ENCODE measurements at regions not wholly inside any gene's neighbourhood (a gene's known extent, or its start where the extent isn't known, plus 50 kb on each side); places are given as distances from the start of the nearest gene placed in this dataset.

DNA sequence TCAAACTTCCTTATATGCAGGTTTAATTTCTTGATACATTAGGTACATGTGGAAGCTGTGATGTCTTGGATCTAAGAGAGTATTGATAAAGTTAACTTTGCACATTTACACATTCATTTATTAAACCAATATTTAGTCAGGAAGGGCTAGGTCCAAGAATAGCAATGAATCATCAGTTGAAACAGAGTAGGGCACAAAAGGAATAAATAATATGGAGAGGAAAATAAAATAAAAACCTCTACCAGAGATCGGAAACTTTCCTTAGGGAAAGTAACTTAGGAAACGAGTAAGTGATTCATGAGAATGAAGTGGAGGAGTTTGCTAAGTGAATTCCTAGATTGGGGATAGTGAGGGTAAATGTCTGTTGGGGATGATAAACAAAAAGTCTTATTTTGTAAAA is 259.4 kb upstream of the DACH1 start:
- no peaks in the 10 kb centered on the region for H3K9me3 ChIP-seq (ENCODE audit: control insufficient read depth, low read length)
- 90% methylated on average over 2 of the region's 2 CpGs; no CpG with 5 or more reads in 1 of the 2 experiments for WGBS, 2 experiments (ENCODE audit: insufficient coverage in 2 of 2)
- H3K4me1 ChIP-seq (ENCODE audit: control insufficient read depth, insufficient read depth, low read length, poor library complexity, severe bottlenecking): peaks cover 12% of the 10 kb centered on the region
- no peak overlapping the region for H3K27ac ChIP-seq (ENCODE audit: low read depth, low read length, severe bottlenecking)
- no peaks in the 10 kb centered on the region for H3K36me3 ChIP-seq (ENCODE audit: control insufficient read depth, insufficient read depth, low read length)
- no peak overlapping the region for H3K4me3 ChIP-seq (ENCODE audit: extremely low read depth, insufficient read depth, low read length, poor library complexity, severe bottlenecking)

DNA sequence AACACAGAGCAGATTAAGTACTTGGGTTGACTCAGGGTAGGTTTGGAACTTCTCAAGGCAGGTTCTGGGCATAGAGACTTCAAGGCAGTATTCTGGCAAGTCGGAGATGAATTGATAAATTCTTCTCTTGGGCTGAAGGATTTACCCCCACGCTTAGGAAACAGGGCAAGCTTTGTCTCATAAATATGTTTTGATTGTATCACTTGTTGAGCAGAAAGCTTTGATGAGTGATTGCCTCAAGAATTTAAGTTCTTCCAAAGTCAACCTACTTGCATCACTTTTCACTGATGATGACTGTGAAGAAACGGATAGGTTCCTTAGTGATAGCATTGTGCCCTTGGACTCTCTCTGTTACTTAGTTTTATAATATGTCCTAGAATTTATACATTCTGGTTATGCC is 258.6 kb upstream of the DACH1 start:
- H3K36me3 ChIP-seq (ENCODE audit: control insufficient read depth, insufficient read depth, low read length): no peaks in the 10 kb centered on the region
- H3K27ac ChIP-seq (ENCODE audit: low read depth, low read length, severe bottlenecking): no peak overlapping the region
- 80 to 100% methylated on average over 1 of the region's 3 CpGs for WGBS, 2 experiments (ENCODE audit: insufficient coverage in 2 of 2)
- H3K4me1 ChIP-seq (ENCODE audit: control insufficient read depth, insufficient read depth, low read length, poor library complexity, severe bottlenecking): peaks cover 12% of the 10 kb centered on the region
- H3K9me3 ChIP-seq (ENCODE audit: control insufficient read depth, low read length): no peaks in the 10 kb centered on the region
- H3K4me3 ChIP-seq (ENCODE audit: extremely low read depth, insufficient read depth, low read length, poor library complexity, severe bottlenecking): no peak overlapping the region

- Histone ChIP-seq H3K36me3 (ENCODE audit: control insufficient read depth, insufficient read depth, low read length) (no peaks in the 10 kb centered on the region), H3K4me1 (ENCODE audit: control insufficient read depth, insufficient read depth, low read length, poor library complexity, severe bottlenecking) (peaks cover 12% of the 10 kb centered on the region), H3K4me3 (ENCODE audit: extremely low read depth, insufficient read depth, low read length, poor library complexity, severe bottlenecking) (no peak overlapping the region), H3K27ac (ENCODE audit: low read depth, low read length, severe bottlenecking) (no peak overlapping the region), H3K9me3 (ENCODE audit: control insufficient read depth, low read length) (no peaks in the 10 kb centered on the region)
- 89 to 90% methylated on average over 3 of the region's 3 CpGs for WGBS, 2 experiments (ENCODE audit: insufficient coverage in 2 of 2)
Observed at GRCh38 chr13:72122661-72123255, 255.8 kb upstream of the DACH1 start.

DNA sequence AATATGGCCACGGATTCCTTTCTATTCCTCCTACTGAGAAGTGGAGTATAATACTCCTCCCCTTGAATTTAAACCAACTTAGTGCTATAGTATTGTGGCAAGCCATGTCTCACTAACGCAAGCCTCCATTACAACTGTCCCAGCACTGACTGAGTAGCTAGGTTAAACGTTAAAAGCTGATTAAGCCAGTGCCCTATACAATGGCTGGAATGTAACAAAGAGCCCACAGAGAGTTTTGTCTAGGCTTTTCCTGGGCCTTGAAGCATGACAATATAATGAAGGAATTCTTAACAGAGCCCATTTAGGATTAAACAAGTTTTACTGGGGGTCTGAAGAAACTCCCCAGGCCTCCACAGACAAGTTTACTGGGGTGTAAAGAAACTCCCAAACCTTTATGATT is 254.5 kb upstream of the DACH1 start:
- H3K4me3 ChIP-seq (ENCODE audit: extremely low read depth, insufficient read depth, low read length, poor library complexity, severe bottlenecking): no peak overlapping the region
- 60 to 83% methylated on average over 1 to 2 of the region's 3 CpGs for WGBS, 2 experiments (ENCODE audit: insufficient coverage in 2 of 2)
- H3K36me3 ChIP-seq (ENCODE audit: control insufficient read depth, insufficient read depth, low read length): no peaks in the 10 kb centered on the region
- H3K4me1 ChIP-seq (ENCODE audit: control insufficient read depth, insufficient read depth, low read length, poor library complexity, severe bottlenecking): peaks cover 2% of the 10 kb centered on the region
- H3K9me3 ChIP-seq (ENCODE audit: control insufficient read depth, low read length): no peaks in the 10 kb centered on the region
- no peak overlapping the region for H3K27ac ChIP-seq (ENCODE audit: low read depth, low read length, severe bottlenecking)

DNA sequence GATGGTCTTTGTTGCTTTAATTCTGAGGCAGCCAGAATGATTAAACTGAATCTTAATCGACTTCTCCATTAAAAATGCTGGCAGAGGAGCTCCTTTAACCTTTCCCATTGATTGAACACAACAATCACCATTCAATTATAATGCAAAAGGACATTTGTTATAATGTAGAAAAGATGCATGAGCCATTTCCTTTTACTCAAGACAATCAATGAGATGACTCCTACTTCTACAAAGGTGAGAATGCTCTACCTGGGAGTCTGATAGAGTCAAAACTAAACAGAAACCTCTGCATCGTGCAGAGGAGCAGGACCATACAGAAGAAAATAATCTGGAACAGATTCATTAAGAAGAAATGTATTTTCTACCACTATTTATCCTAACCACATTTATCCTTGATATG is 253.6 kb upstream of the DACH1 start:
- H3K9me3 ChIP-seq (ENCODE audit: control insufficient read depth, low read length): no peaks in the 10 kb centered on the region
- H3K4me3 ChIP-seq (ENCODE audit: extremely low read depth, insufficient read depth, low read length, poor library complexity, severe bottlenecking): no peak overlapping the region
- WGBS, 2 experiments (ENCODE audit: insufficient coverage in 2 of 2): no CpG with 5 or more reads among the region's 2 CpGs
- no peaks in the 10 kb centered on the region for H3K36me3 ChIP-seq (ENCODE audit: control insufficient read depth, insufficient read depth, low read length)
- no peak overlapping the region for H3K27ac ChIP-seq (ENCODE audit: low read depth, low read length, severe bottlenecking)
- H3K4me1 ChIP-seq (ENCODE audit: control insufficient read depth, insufficient read depth, low read length, poor library complexity, severe bottlenecking): no peaks in the 10 kb centered on the region

- WGBS, 2 experiments (ENCODE audit: insufficient coverage in 2 of 2): 60 to 88% methylated on average over 1 of the region's 2 CpGs
- no peak overlapping the region for H3K27ac ChIP-seq (ENCODE audit: low read depth, low read length, severe bottlenecking)
- no peaks in the 10 kb centered on the region for H3K36me3 ChIP-seq (ENCODE audit: control insufficient read depth, insufficient read depth, low read length)
- no peaks in the 10 kb centered on the region for H3K4me1 ChIP-seq (ENCODE audit: control insufficient read depth, insufficient read depth, low read length, poor library complexity, severe bottlenecking)
- no peaks in the 10 kb centered on the region for H3K9me3 ChIP-seq (ENCODE audit: control insufficient read depth, low read length)
- H3K4me3 ChIP-seq (ENCODE audit: extremely low read depth, insufficient read depth, low read length, poor library complexity, severe bottlenecking): no peak overlapping the region
Observed at GRCh38 chr13:72113931-72114330, 246.9 kb upstream of the DACH1 start.

DNA sequence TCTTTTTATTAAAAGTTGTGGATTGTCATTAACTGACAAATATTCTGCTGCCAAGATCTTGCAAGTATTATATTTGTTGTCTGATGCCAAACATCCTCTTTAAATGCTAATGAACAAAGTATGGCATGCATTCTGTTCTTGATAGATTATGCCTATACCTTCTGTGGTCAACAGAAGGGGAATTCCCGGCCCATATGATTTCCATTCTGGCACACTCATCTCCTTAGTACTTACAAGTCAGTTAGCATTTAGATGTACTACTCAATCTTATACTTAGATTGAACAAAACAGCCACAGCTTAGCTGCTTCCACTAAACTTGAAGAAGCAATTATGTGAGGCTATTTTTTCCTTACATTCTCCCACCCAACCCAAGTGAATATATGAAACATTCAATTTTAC is 246.1 kb upstream of the DACH1 start:
- Histone ChIP-seq H3K9me3 (ENCODE audit: control insufficient read depth, low read length) (no peaks in the 10 kb centered on the region), H3K4me3 (ENCODE audit: extremely low read depth, insufficient read depth, low read length, poor library complexity, severe bottlenecking) (no peak overlapping the region), H3K27ac (ENCODE audit: low read depth, low read length, severe bottlenecking) (no peak overlapping the region), H3K36me3 (ENCODE audit: control insufficient read depth, insufficient read depth, low read length) (no peaks in the 10 kb centered on the region), H3K4me1 (ENCODE audit: control insufficient read depth, insufficient read depth, low read length, poor library complexity, severe bottlenecking) (no peaks in the 10 kb centered on the region)
- 63% methylated on average over 1 of the region's 1 CpG; no CpG with 5 or more reads in 1 of the 2 experiments for WGBS, 2 experiments (ENCODE audit: insufficient coverage in 2 of 2)

DNA sequence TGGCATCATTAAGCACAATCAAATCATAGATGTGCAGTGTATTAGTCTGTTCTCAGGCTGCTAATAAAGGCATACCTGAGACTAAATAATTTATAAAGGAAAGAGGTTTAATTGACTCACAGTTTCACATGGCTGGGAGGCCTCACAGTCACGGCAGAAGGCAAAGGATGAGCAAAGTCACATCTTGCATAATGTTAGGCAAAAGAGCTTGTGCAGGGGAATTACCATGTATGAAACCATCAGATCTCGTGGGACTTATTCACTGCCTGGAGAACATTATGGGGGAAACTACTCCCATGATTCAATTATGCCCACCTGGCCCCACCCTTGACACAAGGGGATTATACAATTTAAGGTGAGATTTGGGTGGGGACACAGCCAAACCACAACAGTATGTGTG is 245.2 kb upstream of the DACH1 start:
- no peak overlapping the region for H3K27ac ChIP-seq (ENCODE audit: low read depth, low read length, severe bottlenecking)
- no peaks in the 10 kb centered on the region for H3K9me3 ChIP-seq (ENCODE audit: control insufficient read depth, low read length)
- H3K4me3 ChIP-seq (ENCODE audit: extremely low read depth, insufficient read depth, low read length, poor library complexity, severe bottlenecking): no peak overlapping the region
- 78 to 80% methylated on average over 1 to 2 of the region's 2 CpGs for WGBS, 2 experiments (ENCODE audit: insufficient coverage in 2 of 2)
- H3K4me1 ChIP-seq (ENCODE audit: control insufficient read depth, insufficient read depth, low read length, poor library complexity, severe bottlenecking): no peaks in the 10 kb centered on the region
- no peaks in the 10 kb centered on the region for H3K36me3 ChIP-seq (ENCODE audit: control insufficient read depth, insufficient read depth, low read length)

DNA sequence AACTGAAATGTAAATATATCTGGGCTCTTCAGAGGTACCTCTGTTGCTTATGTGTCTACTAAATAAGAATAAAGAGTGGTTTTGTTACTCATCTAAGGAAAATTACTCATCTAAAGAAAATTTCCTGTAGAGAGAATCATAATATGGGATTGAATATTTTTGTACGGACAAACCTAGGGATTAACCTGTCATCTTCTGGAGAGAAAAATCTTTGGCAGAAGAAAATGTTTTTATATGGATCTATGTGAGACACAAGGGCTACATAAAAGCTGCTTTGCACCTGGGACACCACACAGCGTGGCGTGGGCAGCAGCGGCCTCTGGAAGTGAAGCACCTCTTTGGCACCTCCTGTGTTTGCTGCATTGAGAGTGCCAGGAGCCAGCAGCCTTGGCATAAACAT is 242.9 kb upstream of the DACH1 start:
- Histone ChIP-seq H3K36me3 (ENCODE audit: control insufficient read depth, insufficient read depth, low read length) (no peaks in the 10 kb centered on the region), H3K9me3 (ENCODE audit: control insufficient read depth, low read length) (no peaks in the 10 kb centered on the region), H3K27ac (ENCODE audit: low read depth, low read length, severe bottlenecking) (no peak overlapping the region), H3K4me1 (ENCODE audit: control insufficient read depth, insufficient read depth, low read length, poor library complexity, severe bottlenecking) (no peaks in the 10 kb centered on the region), H3K4me3 (ENCODE audit: extremely low read depth, insufficient read depth, low read length, poor library complexity, severe bottlenecking) (no peak overlapping the region)
- WGBS, 2 experiments (ENCODE audit: insufficient coverage in 2 of 2): 97 to 100% methylated on average over 4 of the region's 4 CpGs

DNA sequence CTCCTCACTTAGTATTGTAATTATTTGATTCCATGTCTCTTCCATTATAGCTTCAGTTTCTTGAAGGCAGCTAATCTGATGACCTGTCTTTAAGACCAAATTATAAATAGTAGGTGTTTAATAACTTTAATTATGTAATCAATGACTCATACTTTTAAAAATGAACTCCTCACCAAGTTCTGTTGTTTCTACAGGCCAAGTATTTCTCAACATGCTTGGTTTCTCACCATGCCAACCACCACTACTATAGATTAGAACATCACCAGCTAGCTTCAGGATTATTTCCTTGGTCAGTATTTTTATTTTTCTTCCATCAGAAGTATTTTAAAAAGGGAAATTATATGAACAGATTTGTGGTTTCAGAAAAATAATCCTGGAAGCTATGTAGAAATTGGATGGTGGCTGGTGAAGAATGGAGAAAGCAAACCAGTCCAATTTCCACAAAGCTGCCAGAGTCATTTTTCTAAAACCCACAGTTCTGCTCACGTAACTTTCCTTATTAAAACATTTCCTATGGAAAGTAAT is 237.7 kb upstream of the DACH1 start:
- H3K4me1 ChIP-seq (ENCODE audit: control insufficient read depth, insufficient read depth, low read length, poor library complexity, severe bottlenecking): peaks cover 4% of the 10 kb centered on the region
- no CpG with 5 or more reads among the region's 1 CpG for WGBS, 2 experiments (ENCODE audit: insufficient coverage in 2 of 2)
- H3K9me3 ChIP-seq (ENCODE audit: control insufficient read depth, low read length): no peaks in the 10 kb centered on the region
- H3K36me3 ChIP-seq (ENCODE audit: control insufficient read depth, insufficient read depth, low read length): no peaks in the 10 kb centered on the region
- H3K27ac ChIP-seq (ENCODE audit: low read depth, low read length, severe bottlenecking): no peak overlapping the region
- no peak overlapping the region for H3K4me3 ChIP-seq (ENCODE audit: extremely low read depth, insufficient read depth, low read length, poor library complexity, severe bottlenecking)

DNA sequence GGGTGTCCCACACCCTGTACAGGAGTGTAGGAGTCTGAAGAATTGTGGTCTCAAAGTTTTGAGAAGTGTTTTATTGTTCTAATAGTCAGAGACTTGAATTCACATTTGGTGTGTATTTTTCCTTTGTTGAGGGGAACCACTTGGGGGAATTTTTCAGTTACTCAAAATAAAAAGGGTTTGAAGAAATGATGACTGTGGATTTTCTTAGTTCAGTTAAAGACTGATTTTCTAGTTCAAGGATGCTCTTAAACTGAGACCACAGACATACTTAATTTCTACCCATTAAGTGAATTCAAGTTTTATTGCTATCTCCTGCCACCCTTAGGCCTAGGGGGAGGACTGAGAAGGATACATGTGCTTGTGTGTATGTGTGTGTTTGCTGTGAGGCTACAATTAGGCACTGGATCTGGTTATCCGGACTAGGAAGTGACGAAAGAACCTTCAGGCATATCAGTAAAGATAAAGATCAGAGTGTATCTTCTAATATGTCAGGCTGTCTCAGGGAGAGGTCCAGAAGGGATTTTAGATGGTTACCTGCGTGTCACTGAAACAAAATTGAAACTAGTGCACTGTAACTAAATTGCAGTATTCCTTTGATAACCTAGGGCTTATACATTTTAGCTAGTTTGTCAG is 234.9 kb upstream of the DACH1 start:
- no peaks in the 10 kb centered on the region for H3K9me3 ChIP-seq (ENCODE audit: control insufficient read depth, low read length)
- peaks cover 4% of the 10 kb centered on the region for H3K4me1 ChIP-seq (ENCODE audit: control insufficient read depth, insufficient read depth, low read length, poor library complexity, severe bottlenecking)
- WGBS, 2 experiments (ENCODE audit: insufficient coverage in 2 of 2): 68 to 71% methylated on average over 3 of the region's 3 CpGs
- no peak overlapping the region for H3K4me3 ChIP-seq (ENCODE audit: extremely low read depth, insufficient read depth, low read length, poor library complexity, severe bottlenecking)
- no peaks in the 10 kb centered on the region for H3K36me3 ChIP-seq (ENCODE audit: control insufficient read depth, insufficient read depth, low read length)
- no peak overlapping the region for H3K27ac ChIP-seq (ENCODE audit: low read depth, low read length, severe bottlenecking)
